ENCODE measurements at regions not wholly inside any gene's neighbourhood (a gene's known extent, or its start where the extent isn't known, plus 50 kb on each side); places are given as distances from the start of the nearest gene placed in this dataset.

DNA sequence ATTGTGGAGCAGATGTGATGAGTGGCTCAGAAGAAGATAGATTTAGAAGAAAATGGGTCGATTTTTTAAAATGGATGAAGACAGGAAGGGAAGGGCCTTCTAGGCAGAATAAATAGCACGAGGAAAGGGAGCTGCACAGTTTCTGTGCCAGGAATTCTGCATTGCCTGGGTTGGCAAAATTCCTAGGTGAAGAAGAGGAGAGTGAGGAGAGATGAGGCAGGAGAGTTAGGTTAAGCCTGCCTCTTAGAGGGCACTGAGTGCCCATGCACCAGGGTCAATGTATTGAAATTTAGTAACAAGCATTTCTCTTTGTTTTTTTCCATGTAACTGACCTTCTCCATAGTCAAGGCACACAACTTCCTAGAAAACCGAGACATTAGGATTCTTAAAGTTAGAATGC is 159.5 kb downstream of the YTHDC2 start:
- no peak overlapping the region for H3K4me2 ChIP-seq (ENCODE audit: insufficient read depth, low read length)
- CTCF ChIA-PET (ENCODE audit: low intra/inter-chr PET ratio): no interaction called here

More for the DNA sequence above, 159.5 kb downstream of the YTHDC2 start:
- H3K9me3 ChIP-seq (replicated peaks; ENCODE audit: control insufficient read depth, insufficient read depth, low read depth, low read length): no peaks in the 10 kb centered on the region; the same call in 1 of the 2 replicates
- no peaks in the 10 kb centered on the region for H3K9me1 ChIP-seq (ENCODE audit: control insufficient read depth, insufficient read depth, low read length)
- WGBS (ENCODE audit: insufficient coverage, low coverage, missing lambda C conversion rate): 0% methylated on average over 3 of the region's 3 CpGs
- in situ Hi-C loops (cut with MboI) (loop anchor here (25.0 kb wide), 1 partner anchor 1114 kb away; no protein-coding TSS in a partner anchor), intact Hi-C loops (cut with micrococcal nuclease) (loop anchor here (10.0 kb wide), 2 partner anchors 782 to 1572 kb away; no protein-coding TSS in a partner anchor)
- TF ChIP-seq ZNF561 (CRISPR knock-in tag; conservative IDR thresholded peaks at IDR 0.05): no peak
- TF ChIP-seq ZNF316 (IDR thresholded peaks at IDR 0.05): no peak
- TF ChIP-seq, protein P1, sequence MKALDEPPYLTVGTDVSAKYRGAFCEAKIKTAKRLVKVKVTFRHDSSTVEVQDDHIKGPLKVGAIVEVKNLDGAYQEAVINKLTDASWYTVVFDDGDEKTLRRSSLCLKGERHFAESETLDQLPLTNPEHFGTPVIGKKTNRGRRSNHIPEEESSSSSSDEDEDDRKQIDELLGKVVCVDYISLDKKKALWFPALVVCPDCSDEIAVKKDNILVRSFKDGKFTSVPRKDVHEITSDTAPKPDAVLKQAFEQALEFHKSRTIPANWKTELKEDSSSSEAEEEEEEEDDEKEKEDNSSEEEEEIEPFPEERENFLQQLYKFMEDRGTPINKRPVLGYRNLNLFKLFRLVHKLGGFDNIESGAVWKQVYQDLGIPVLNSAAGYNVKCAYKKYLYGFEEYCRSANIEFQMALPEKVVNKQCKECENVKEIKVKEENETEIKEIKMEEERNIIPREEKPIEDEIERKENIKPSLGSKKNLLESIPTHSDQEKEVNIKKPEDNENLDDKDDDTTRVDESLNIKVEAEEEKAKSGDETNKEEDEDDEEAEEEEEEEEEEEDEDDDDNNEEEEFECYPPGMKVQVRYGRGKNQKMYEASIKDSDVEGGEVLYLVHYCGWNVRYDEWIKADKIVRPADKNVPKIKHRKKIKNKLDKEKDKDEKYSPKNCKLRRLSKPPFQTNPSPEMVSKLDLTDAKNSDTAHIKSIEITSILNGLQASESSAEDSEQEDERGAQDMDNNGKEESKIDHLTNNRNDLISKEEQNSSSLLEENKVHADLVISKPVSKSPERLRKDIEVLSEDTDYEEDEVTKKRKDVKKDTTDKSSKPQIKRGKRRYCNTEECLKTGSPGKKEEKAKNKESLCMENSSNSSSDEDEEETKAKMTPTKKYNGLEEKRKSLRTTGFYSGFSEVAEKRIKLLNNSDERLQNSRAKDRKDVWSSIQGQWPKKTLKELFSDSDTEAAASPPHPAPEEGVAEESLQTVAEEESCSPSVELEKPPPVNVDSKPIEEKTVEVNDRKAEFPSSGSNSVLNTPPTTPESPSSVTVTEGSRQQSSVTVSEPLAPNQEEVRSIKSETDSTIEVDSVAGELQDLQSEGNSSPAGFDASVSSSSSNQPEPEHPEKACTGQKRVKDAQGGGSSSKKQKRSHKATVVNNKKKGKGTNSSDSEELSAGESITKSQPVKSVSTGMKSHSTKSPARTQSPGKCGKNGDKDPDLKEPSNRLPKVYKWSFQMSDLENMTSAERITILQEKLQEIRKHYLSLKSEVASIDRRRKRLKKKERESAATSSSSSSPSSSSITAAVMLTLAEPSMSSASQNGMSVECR (CRISPR knock-in tag; IDR thresholded peaks at IDR 0.05): no peak
- no peak for TF ChIP-seq ELF4 (CRISPR knock-in tag; IDR thresholded peaks at IDR 0.05)
- no peak for TF ChIP-seq RBFOX2 (IDR thresholded peaks at IDR 0.05; ENCODE audit: low read depth, low read length)
- TF ChIP-seq, protein P2, sequence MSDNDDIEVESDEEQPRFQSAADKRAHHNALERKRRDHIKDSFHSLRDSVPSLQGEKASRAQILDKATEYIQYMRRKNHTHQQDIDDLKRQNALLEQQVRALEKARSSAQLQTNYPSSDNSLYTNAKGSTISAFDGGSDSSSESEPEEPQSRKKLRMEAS (CRISPR knock-in tag; IDR thresholded peaks at IDR 0.05): no peak
- no peak for TF ChIP-seq CREB1 (IDR thresholded peaks at IDR 0.05)
- no peak for TF ChIP-seq CREB1 (CRISPR knock-in tag; IDR thresholded peaks at IDR 0.05)
- TF ChIP-seq, protein P3, sequence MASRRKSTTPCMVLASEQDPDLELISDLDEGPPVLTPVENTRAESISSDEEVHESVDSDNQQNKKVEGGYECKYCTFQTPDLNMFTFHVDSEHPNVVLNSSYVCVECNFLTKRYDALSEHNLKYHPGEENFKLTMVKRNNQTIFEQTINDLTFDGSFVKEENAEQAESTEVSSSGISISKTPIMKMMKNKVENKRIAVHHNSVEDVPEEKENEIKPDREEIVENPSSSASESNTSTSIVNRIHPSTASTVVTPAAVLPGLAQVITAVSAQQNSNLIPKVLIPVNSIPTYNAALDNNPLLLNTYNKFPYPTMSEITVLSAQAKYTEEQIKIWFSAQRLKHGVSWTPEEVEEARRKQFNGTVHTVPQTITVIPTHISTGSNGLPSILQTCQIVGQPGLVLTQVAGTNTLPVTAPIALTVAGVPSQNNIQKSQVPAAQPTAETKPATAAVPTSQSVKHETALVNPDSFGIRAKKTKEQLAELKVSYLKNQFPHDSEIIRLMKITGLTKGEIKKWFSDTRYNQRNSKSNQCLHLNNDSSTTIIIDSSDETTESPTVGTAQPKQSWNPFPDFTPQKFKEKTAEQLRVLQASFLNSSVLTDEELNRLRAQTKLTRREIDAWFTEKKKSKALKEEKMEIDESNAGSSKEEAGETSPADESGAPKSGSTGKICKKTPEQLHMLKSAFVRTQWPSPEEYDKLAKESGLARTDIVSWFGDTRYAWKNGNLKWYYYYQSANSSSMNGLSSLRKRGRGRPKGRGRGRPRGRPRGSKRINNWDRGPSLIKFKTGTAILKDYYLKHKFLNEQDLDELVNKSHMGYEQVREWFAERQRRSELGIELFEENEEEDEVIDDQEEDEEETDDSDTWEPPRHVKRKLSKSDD (conservative IDR thresholded peaks at IDR 0.05; ENCODE audit: low read length): no peak
- no peak for TF ChIP-seq SETDB1 (IDR thresholded peaks at IDR 0.05; ENCODE audit: low read length)
- no peak for TF ChIP-seq ZFP1 (CRISPR knock-in tag; IDR thresholded peaks at IDR 0.05)
- TF ChIP-seq STAG1 (CRISPR knock-in tag; IDR thresholded peaks at IDR 0.05; ENCODE audit: borderline replicate concordance): no peak
- TF ChIP-seq ZNF551 (CRISPR knock-in tag; IDR thresholded peaks at IDR 0.05): no peak
- no peak for TF ChIP-seq TAF1 (IDR thresholded peaks at IDR 0.05; ENCODE audit: control insufficient read depth, extremely low read depth, insufficient read depth, low read length, severe bottlenecking)
- DNase-seq (ENCODE audit: extremely low read depth in 1 of 4, low spot score in 3 of 4) (no peak), FAIRE-seq (no peak), ATAC-seq (no peak)
- no peak overlapping the region for H2AFZ ChIP-seq (ENCODE audit: low read depth, low read length)
- H3K4me1 ChIP-seq (replicated peaks in 1 of 2; ENCODE audit: control insufficient read depth in 2 of 2, insufficient read depth in 2 of 2, low read length in 2 of 2): no peaks in the 10 kb centered on the region
- POLR2A ChIA-PET: no interaction called here
- no TSS peak for BruUV-seq (replicated peaks)
- H3K27me3 ChIP-seq (ENCODE audit: control insufficient read depth in 2 of 2, insufficient read depth in 2 of 2, low read length in 2 of 2): no peaks in the 10 kb centered on the region
- no peak overlapping the region for H3K27ac ChIP-seq (ENCODE audit: extremely low read depth, low read depth, low read length)
- H3K36me3 ChIP-seq (ENCODE audit: control insufficient read depth, insufficient read depth, low read length): no peaks in the 10 kb centered on the region
- H3K9ac ChIP-seq (ENCODE audit: insufficient read depth in 1 of 2, low read depth in 2 of 2, low read length in 2 of 2): no peak overlapping the region
- no peaks in the 10 kb centered on the region for H4K20me1 ChIP-seq (replicated peaks; ENCODE audit: control insufficient read depth, insufficient read depth, low read length)
- no peaks in the 10 kb centered on the region for H3K79me2 ChIP-seq (ENCODE audit: control insufficient read depth, insufficient read depth, low read length)
- H3K4me3 ChIP-seq: no peak overlapping the region
